ENCODE measurements at regions not wholly inside any gene's neighbourhood (a gene's known extent, or its start where the extent isn't known, plus 50 kb on each side); places are given as distances from the start of the nearest gene placed in this dataset.

- H2AFZ ChIP-seq (ENCODE audit: low read depth, low read length) = no peak overlapping the region
- H3K27me3 ChIP-seq (ENCODE audit: insufficient read depth, low read length, poor library complexity) = no peaks in the 10 kb centered on the region
- ATAC-seq (ENCODE audit: insufficient read depth, low read depth) (no peak), DNase-seq (no peak)
- no peak overlapping the region for H3K27ac ChIP-seq (ENCODE audit: low read length)
- no peak overlapping the region for H3K9ac ChIP-seq (ENCODE audit: low read depth, low read length)
- H3K36me3 ChIP-seq (ENCODE audit: insufficient read depth, low read length) = no peaks in the 10 kb centered on the region
- no peaks in the 10 kb centered on the region for H4K20me1 ChIP-seq (ENCODE audit: insufficient read depth, low read length)
- no peak overlapping the region for H3K4me2 ChIP-seq (ENCODE audit: insufficient read depth, low read length)
- no peaks in the 10 kb centered on the region for H3K4me1 ChIP-seq (ENCODE audit: insufficient read depth, low read length)
- TF ChIP-seq EZH2 (IDR thresholded peaks at IDR 0.05; ENCODE audit: borderline replicate concordance, low read depth, low read length, severe bottlenecking) = no peak
- TF ChIP-seq, protein P1, sequence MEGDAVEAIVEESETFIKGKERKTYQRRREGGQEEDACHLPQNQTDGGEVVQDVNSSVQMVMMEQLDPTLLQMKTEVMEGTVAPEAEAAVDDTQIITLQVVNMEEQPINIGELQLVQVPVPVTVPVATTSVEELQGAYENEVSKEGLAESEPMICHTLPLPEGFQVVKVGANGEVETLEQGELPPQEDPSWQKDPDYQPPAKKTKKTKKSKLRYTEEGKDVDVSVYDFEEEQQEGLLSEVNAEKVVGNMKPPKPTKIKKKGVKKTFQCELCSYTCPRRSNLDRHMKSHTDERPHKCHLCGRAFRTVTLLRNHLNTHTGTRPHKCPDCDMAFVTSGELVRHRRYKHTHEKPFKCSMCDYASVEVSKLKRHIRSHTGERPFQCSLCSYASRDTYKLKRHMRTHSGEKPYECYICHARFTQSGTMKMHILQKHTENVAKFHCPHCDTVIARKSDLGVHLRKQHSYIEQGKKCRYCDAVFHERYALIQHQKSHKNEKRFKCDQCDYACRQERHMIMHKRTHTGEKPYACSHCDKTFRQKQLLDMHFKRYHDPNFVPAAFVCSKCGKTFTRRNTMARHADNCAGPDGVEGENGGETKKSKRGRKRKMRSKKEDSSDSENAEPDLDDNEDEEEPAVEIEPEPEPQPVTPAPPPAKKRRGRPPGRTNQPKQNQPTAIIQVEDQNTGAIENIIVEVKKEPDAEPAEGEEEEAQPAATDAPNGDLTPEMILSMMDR (IDR thresholded peaks at IDR 0.05; ENCODE audit: borderline replicate concordance, extremely low read depth, low read length, poor library complexity, severe bottlenecking) = no peak
- no peak overlapping the region for H3K4me3 ChIP-seq (ENCODE audit: low read depth in 1 of 2, low read length in 2 of 2)
- H3K9me3 ChIP-seq (ENCODE audit: insufficient read depth, low read length, severe bottlenecking) = no peaks in the 10 kb centered on the region
- no peaks in the 10 kb centered on the region for H3K79me2 ChIP-seq (ENCODE audit: insufficient read depth, low read length)
These were observed 460.3 kb downstream of the GBA3 start for GRCh38 chr4:23153076-23153475.

- H3K4me1 ChIP-seq (ENCODE audit: insufficient read depth, low read length) = no peaks in the 10 kb centered on the region
- no peaks in the 10 kb centered on the region for H4K20me1 ChIP-seq (ENCODE audit: insufficient read depth, low read length)
- H3K4me3 ChIP-seq (ENCODE audit: low read depth in 1 of 2, low read length in 2 of 2) = no peak overlapping the region
- ATAC-seq (ENCODE audit: insufficient read depth, low read depth) = no peak
- H2AFZ ChIP-seq (ENCODE audit: low read depth, low read length) = no peak overlapping the region
- no peak overlapping the region for H3K9ac ChIP-seq (ENCODE audit: low read depth, low read length)
- TF ChIP-seq EZH2 (IDR thresholded peaks at IDR 0.05; ENCODE audit: borderline replicate concordance, low read depth, low read length, severe bottlenecking) = no peak
- TF ChIP-seq, protein P1 (IDR thresholded peaks at IDR 0.05; ENCODE audit: borderline replicate concordance, extremely low read depth, low read length, poor library complexity, severe bottlenecking) = no peak
- no peak for DNase-seq
- H3K9me3 ChIP-seq (ENCODE audit: insufficient read depth, low read length, severe bottlenecking) = no peaks in the 10 kb centered on the region
- no peak overlapping the region for H3K4me2 ChIP-seq (ENCODE audit: insufficient read depth, low read length)
- H3K27ac ChIP-seq (ENCODE audit: low read length) = no peak overlapping the region
- no peaks in the 10 kb centered on the region for H3K27me3 ChIP-seq (ENCODE audit: insufficient read depth, low read length, poor library complexity)
- no peaks in the 10 kb centered on the region for H3K36me3 ChIP-seq (ENCODE audit: insufficient read depth, low read length)
- H3K79me2 ChIP-seq (ENCODE audit: insufficient read depth, low read length) = no peaks in the 10 kb centered on the region
These were observed 457.1 kb downstream of the GBA3 start for GRCh38 chr4:23149815-23150214.

DNA sequence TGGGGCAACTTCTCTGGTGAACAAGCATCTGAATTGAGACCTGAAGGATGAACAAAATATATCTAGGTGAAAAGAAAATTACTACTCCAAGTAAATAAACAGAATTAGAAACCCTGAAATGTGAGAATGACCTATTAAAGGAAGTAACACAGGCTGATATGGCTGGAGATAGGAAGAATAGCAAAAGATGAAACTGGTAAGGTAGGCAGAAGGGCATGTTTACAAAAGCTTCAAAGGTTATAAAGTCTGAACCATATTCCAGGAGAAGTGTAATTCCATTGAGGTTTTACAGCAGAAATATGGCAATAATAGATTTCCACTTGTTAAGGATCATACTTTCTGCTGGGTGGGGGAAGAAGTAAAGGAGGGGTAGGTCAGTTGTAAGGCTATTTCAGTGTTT, 452.0 kb downstream of the GBA3 start:
- ATAC-seq (ENCODE audit: insufficient read depth, low read depth) (no peak), DNase-seq (no peak)
- Histone ChIP-seq H3K27ac (ENCODE audit: low read length) (no peak overlapping the region), H3K9me3 (ENCODE audit: insufficient read depth, low read length, severe bottlenecking) (no peaks in the 10 kb centered on the region), H3K27me3 (ENCODE audit: insufficient read depth, low read length, poor library complexity) (no peaks in the 10 kb centered on the region), H3K9ac (ENCODE audit: low read depth, low read length) (no peak overlapping the region), H3K4me3 (ENCODE audit: low read depth in 1 of 2, low read length in 2 of 2) (no peak overlapping the region), H4K20me1 (ENCODE audit: insufficient read depth, low read length) (no peaks in the 10 kb centered on the region), H3K4me2 (ENCODE audit: insufficient read depth, low read length) (no peak overlapping the region), H2AFZ (ENCODE audit: low read depth, low read length) (no peak overlapping the region), H3K4me1 (ENCODE audit: insufficient read depth, low read length) (no peaks in the 10 kb centered on the region), H3K36me3 (ENCODE audit: insufficient read depth, low read length) (no peaks in the 10 kb centered on the region), H3K79me2 (ENCODE audit: insufficient read depth, low read length) (no peaks in the 10 kb centered on the region)
- TF ChIP-seq, protein P1 (IDR thresholded peaks at IDR 0.05; ENCODE audit: borderline replicate concordance, extremely low read depth, low read length, poor library complexity, severe bottlenecking) = no peak
- TF ChIP-seq EZH2 (IDR thresholded peaks at IDR 0.05; ENCODE audit: borderline replicate concordance, low read depth, low read length, severe bottlenecking) = no peak

Measured in DND-41 (cell line).